ENCODE measurements at regions not wholly inside any gene's neighbourhood (a gene's known extent, or its start where the extent isn't known, plus 50 kb on each side); places are given as distances from the start of the nearest gene placed in this dataset.

DNA sequence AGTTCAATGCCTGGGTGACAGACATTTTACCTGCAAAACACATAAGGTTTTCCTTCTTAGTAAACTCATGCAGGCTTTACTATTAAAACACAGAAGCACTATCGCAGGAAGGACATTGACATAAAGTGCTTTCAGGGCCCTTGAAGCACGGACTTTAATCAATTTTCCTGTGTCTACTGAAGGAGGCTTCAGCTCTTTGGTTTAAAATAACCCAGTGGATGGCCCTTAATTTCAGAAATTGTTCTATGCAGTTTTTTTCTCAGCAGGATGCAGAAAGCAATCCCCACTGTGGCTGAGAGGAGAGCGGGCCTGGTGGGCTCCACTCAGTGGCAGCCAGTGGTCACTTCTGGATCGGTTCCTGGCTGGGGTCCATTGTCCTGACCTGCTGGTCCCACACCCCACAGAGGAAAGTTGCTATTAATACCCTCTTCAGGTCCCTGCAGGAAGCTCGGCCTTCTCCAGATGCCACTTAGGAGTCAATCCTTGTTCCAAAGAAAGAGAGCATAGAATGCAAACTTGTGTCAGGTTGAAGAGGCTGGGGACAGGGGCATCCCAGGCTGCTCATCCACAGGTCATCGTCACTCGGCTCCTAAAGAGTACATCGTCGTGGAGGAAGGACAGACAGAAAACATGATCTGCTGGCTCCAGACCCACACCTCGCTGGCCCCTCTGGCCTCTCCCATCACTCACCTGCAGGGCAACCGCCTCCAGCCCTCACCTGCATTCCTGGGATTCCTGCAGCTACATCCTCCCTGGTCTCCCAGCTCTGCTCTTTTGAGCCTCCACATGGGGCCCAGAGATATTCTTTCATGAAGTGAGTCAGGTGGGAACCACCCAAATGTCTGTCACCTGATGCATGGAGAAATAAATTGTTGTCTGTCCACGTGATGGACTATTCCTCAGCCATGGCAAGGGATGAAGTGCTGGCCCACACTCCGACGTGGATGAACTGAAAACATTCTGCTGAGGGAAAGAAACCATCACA, 153.1 kb downstream of the PSMG1 start:
- TF ChIP-seq, protein P1, sequence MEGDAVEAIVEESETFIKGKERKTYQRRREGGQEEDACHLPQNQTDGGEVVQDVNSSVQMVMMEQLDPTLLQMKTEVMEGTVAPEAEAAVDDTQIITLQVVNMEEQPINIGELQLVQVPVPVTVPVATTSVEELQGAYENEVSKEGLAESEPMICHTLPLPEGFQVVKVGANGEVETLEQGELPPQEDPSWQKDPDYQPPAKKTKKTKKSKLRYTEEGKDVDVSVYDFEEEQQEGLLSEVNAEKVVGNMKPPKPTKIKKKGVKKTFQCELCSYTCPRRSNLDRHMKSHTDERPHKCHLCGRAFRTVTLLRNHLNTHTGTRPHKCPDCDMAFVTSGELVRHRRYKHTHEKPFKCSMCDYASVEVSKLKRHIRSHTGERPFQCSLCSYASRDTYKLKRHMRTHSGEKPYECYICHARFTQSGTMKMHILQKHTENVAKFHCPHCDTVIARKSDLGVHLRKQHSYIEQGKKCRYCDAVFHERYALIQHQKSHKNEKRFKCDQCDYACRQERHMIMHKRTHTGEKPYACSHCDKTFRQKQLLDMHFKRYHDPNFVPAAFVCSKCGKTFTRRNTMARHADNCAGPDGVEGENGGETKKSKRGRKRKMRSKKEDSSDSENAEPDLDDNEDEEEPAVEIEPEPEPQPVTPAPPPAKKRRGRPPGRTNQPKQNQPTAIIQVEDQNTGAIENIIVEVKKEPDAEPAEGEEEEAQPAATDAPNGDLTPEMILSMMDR (IDR thresholded peaks at IDR 0.05): no peak
- TF ChIP-seq POLR2A (IDR thresholded peaks at IDR 0.05): no peak
